ENCODE measurements at regions not wholly inside any gene's neighbourhood (a gene's known extent, or its start where the extent isn't known, plus 50 kb on each side); places are given as distances from the start of the nearest gene placed in this dataset.

DNA sequence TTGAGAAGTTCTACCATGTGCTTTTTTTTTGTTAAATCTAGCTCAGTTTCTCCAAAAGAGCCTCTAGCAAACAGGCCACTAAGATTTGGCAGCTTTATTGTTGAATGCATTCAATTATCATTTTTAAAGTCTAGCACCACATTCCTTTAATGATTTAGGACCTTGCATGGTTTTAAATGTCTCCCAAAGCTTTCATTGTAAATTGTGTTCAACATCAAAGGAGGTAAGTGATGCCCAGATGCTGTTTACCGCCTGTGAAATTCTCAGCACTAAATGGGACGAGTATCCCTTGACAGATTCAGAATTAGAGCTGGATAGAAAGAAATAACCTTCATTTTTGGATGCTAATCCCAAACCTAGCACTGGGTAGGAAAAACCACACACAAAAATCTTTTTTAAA is 112.1 kb upstream of the FAM204A start:
- Histone ChIP-seq H3K27ac (no peak overlapping the region), H3K9me2 (ENCODE audit: insufficient read depth) (no peaks in the 10 kb centered on the region), H3K4me1 (replicated peaks; ENCODE audit: insufficient read depth) (peaks cover 2% of the 10 kb centered on the region; the same call in 1 of the 2 replicates), H3K4me2 (no peak overlapping the region), H3K9me3 (ENCODE audit: insufficient read depth, low read depth) (no peaks in the 10 kb centered on the region), H2AFZ (no peak overlapping the region), H3K79me2 (ENCODE audit: low read depth) (no peaks in the 10 kb centered on the region), H3F3A (ENCODE audit: insufficient read depth, low read depth) (no peaks in the 10 kb centered on the region), H3K36me3 (ENCODE audit: low read depth) (no peaks in the 10 kb centered on the region), H4K20me1 (ENCODE audit: insufficient read depth) (no peaks in the 10 kb centered on the region), H3K27me3 (ENCODE audit: insufficient read depth, low read depth) (no peaks in the 10 kb centered on the region), H3K4me3 (no peak overlapping the region)
- DNase-seq: no peak
- CTCF ChIA-PET: no interaction called here
- POLR2A ChIA-PET (ENCODE audit: unreplicated experiment): no interaction called here
- BruUV-seq (replicated peaks): no TSS peak
- intact Hi-C loops (cut with micrococcal nuclease; ENCODE audit: unreplicated experiment): loop anchor here (10.0 kb wide), 1 partner anchor 959 kb away; no protein-coding TSS in a partner anchor
- TF ChIP-seq, protein P1, sequence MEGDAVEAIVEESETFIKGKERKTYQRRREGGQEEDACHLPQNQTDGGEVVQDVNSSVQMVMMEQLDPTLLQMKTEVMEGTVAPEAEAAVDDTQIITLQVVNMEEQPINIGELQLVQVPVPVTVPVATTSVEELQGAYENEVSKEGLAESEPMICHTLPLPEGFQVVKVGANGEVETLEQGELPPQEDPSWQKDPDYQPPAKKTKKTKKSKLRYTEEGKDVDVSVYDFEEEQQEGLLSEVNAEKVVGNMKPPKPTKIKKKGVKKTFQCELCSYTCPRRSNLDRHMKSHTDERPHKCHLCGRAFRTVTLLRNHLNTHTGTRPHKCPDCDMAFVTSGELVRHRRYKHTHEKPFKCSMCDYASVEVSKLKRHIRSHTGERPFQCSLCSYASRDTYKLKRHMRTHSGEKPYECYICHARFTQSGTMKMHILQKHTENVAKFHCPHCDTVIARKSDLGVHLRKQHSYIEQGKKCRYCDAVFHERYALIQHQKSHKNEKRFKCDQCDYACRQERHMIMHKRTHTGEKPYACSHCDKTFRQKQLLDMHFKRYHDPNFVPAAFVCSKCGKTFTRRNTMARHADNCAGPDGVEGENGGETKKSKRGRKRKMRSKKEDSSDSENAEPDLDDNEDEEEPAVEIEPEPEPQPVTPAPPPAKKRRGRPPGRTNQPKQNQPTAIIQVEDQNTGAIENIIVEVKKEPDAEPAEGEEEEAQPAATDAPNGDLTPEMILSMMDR (conservative IDR thresholded peaks at IDR 0.05): no peak
- TF ChIP-seq EZH2 (IDR thresholded peaks at IDR 0.05; ENCODE audit: low read depth): no peak

DNA sequence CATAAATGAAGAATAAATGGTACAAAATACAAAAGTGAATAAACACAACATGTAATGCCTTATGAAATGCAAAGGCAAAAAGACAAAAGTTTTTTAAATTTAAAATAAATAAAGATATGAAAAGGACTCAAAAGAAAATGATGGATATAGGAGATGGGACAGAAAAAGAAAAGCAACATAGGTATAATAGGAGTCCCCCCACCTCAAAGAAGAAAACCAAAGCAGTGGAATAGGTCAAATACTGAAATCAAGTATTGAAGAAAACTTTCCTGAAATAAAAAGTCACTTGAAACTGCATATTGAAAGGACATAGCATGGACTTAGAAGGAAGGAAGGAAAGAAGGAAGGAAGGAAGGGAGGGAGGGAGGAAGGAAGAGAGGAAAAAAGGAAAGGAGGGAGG is 110.0 kb upstream of the FAM204A start:
- Histone ChIP-seq H3K79me2 (ENCODE audit: low read depth) (no peaks in the 10 kb centered on the region), H4K20me1 (ENCODE audit: insufficient read depth) (no peaks in the 10 kb centered on the region), H3K4me3 (no peak overlapping the region), H3K36me3 (ENCODE audit: low read depth) (no peaks in the 10 kb centered on the region), H3K9me2 (ENCODE audit: insufficient read depth) (no peaks in the 10 kb centered on the region), H2AFZ (no peak overlapping the region), H3K27ac (no peak overlapping the region), H3K4me2 (no peak overlapping the region), H3F3A (ENCODE audit: insufficient read depth, low read depth) (no peaks in the 10 kb centered on the region), H3K4me1 (replicated peaks; ENCODE audit: insufficient read depth) (no peaks in the 10 kb centered on the region), H3K27me3 (ENCODE audit: insufficient read depth, low read depth) (no peaks in the 10 kb centered on the region), H3K9me3 (ENCODE audit: insufficient read depth, low read depth) (no peaks in the 10 kb centered on the region)
- TF ChIP-seq, protein P1 (conservative IDR thresholded peaks at IDR 0.05): no peak
- no peak for TF ChIP-seq EZH2 (IDR thresholded peaks at IDR 0.05; ENCODE audit: low read depth)
- CTCF ChIA-PET: no interaction called here
- no TSS peak for BruUV-seq (replicated peaks)
- intact Hi-C loops (cut with micrococcal nuclease; ENCODE audit: unreplicated experiment): loop anchor here (10.0 kb wide), 1 partner anchor 957 kb away; no protein-coding TSS in a partner anchor
- no peak for DNase-seq
- POLR2A ChIA-PET (ENCODE audit: unreplicated experiment): no interaction called here

DNA sequence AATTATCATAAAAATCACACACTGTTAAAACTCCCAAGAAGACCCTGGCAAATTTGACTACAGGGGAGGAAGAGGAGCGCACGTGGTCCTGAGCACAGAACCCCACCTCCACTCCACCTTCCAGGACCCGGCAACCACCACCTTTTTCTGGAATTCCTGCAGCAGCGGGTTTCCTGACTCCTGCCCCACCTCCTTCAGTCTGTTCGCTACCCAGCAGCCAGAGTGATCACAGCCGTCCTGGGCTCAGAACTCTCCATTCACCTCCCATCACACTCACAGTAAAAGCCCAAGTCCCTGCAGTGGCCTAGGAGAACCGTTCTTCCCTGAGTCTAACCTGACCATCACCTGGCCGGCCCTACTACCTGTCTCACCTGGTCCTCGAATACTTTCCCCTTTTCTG is 107.4 kb upstream of the FAM204A start:
- intact Hi-C loops (cut with micrococcal nuclease; ENCODE audit: unreplicated experiment): no loop called here
- H3K4me2 ChIP-seq: no peak overlapping the region

More for the DNA sequence above, 107.4 kb upstream of the FAM204A start:
- no peak for DNase-seq
- H3K4me1 ChIP-seq (replicated peaks; ENCODE audit: insufficient read depth): no peaks in the 10 kb centered on the region
- no peaks in the 10 kb centered on the region for H3K9me2 ChIP-seq (ENCODE audit: insufficient read depth)
- no peak overlapping the region for H3K27ac ChIP-seq
- ChIA-PET POLR2A (ENCODE audit: unreplicated experiment) (no interaction called here), CTCF (no interaction called here)
- no peaks in the 10 kb centered on the region for H3K36me3 ChIP-seq (ENCODE audit: low read depth)
- no peaks in the 10 kb centered on the region for H4K20me1 ChIP-seq (ENCODE audit: insufficient read depth)
- H3K4me3 ChIP-seq: no peak overlapping the region
- H3K27me3 ChIP-seq (ENCODE audit: insufficient read depth, low read depth): no peaks in the 10 kb centered on the region
- no peak overlapping the region for H2AFZ ChIP-seq
- H3F3A ChIP-seq (ENCODE audit: insufficient read depth, low read depth): no peaks in the 10 kb centered on the region
- no peaks in the 10 kb centered on the region for H3K9me3 ChIP-seq (ENCODE audit: insufficient read depth, low read depth)
- no peaks in the 10 kb centered on the region for H3K79me2 ChIP-seq (ENCODE audit: low read depth)
- no TSS peak for BruUV-seq (replicated peaks)
- TF ChIP-seq EZH2 (IDR thresholded peaks at IDR 0.05; ENCODE audit: low read depth): no peak
- TF ChIP-seq, protein P1 (conservative IDR thresholded peaks at IDR 0.05): no peak
